ENCODE measurements at regions not wholly inside any gene's neighbourhood (a gene's known extent, or its start where the extent isn't known, plus 50 kb on each side); places are given as distances from the start of the nearest gene placed in this dataset.

GRCh38 chr18:78704971-78705461 is 274.6 kb upstream of the SALL3 start:
- TF ChIP-seq POLR2A (IDR thresholded peaks at IDR 0.05) = no peak
- TF ChIP-seq, protein P1, sequence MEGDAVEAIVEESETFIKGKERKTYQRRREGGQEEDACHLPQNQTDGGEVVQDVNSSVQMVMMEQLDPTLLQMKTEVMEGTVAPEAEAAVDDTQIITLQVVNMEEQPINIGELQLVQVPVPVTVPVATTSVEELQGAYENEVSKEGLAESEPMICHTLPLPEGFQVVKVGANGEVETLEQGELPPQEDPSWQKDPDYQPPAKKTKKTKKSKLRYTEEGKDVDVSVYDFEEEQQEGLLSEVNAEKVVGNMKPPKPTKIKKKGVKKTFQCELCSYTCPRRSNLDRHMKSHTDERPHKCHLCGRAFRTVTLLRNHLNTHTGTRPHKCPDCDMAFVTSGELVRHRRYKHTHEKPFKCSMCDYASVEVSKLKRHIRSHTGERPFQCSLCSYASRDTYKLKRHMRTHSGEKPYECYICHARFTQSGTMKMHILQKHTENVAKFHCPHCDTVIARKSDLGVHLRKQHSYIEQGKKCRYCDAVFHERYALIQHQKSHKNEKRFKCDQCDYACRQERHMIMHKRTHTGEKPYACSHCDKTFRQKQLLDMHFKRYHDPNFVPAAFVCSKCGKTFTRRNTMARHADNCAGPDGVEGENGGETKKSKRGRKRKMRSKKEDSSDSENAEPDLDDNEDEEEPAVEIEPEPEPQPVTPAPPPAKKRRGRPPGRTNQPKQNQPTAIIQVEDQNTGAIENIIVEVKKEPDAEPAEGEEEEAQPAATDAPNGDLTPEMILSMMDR (IDR thresholded peaks at IDR 0.05) = no peak
